Colonic mucosa (tissue), 4 donors: ENCODE measurements at regions not wholly inside any gene's neighbourhood (a gene's known extent, or its start where the extent isn't known, plus 50 kb on each side); places are given as distances from the start of the nearest gene placed in this dataset.
"Not testable (repeated sequence)": the region's sequence is repeated elsewhere in the genome, so short reads cannot be mapped to it uniquely, and the experiment has no call there.

Experiments used
- DNase-seq: peaks from one replicate; pipeline ENCODE4 v3.0.0-alpha.2; 2020
- H3K27ac ChIP-seq: fragments of 200-600 bp; one replicate; pipeline ENCODE4 v1.8.0; 2021
- H3K27me3 ChIP-seq: fragments of 200-600 bp; one replicate; pipeline ENCODE4 v1.8.0; 2021
- H3K36me3 ChIP-seq: fragments of 200-600 bp; one replicate; pipeline ENCODE4 v1.8.0; 2021
- H3K4me1 ChIP-seq: fragments of 200-600 bp; one replicate; pipeline ENCODE4 v1.8.0; 2021; ENCODE audit warnings: mild to moderate bottlenecking
- H3K4me3 ChIP-seq: fragments of 200-600 bp; one replicate; pipeline ENCODE4 v1.8.0; 2021
- H3K9ac ChIP-seq, 2 donors: one replicate each; pipeline ENCODE4 v1.7.0; 2013; ENCODE audit warnings: control low read depth in 2 of 2, low read depth in 2 of 2, low read length in 2 of 2
- H3K9me3 ChIP-seq: fragments of 200-600 bp; one replicate; pipeline ENCODE4 v1.8.0; 2021
- CTCF ChIP-seq: fragments of 200-600 bp; IDR thresholded peaks from one replicate; pipeline ENCODE4 v1.8.0; 2022; ENCODE audit warnings: antibody characterized with exemption, mild to moderate bottlenecking
- intact Hi-C: fragments of 100-400 bp; cut with DNase I; formaldehyde crosslinking; loops from one replicate; pipeline ENCODE4 v1.14.1; 2022
- donor health status: healthy.
- donor health status: DM: no; HTN: no; CAD: no.
- donor health status: DM: no; HTN: no; CAD: no.

GRCh38 chr11:39361557-39361956 lies 2097.9 kb downstream of the LRRC4C start:
- no peak overlapping the region for H3K4me3 ChIP-seq
- no peaks in the 10 kb centered on the region for H3K4me1 ChIP-seq
- no peak overlapping the region for H3K27ac ChIP-seq
- no peak for TF ChIP-seq CTCF
- H3K27me3 ChIP-seq = no peaks in the 10 kb centered on the region
- intact Hi-C loops = no loop called here
- no peak for DNase-seq
- no peaks in the 10 kb centered on the region for H3K9me3 ChIP-seq
- H3K36me3 ChIP-seq = no peaks in the 10 kb centered on the region
- no peak overlapping the region for H3K9ac ChIP-seq

GRCh38 chr11:39345834-39346442 lies 2113.5 kb downstream of the LRRC4C start:
- no peak overlapping the region for H3K4me3 ChIP-seq
- no peak overlapping the region for H3K9ac ChIP-seq
- no peaks in the 10 kb centered on the region for H3K27me3 ChIP-seq
- H3K27ac ChIP-seq = no peak overlapping the region
- no peak for TF ChIP-seq CTCF
- intact Hi-C loops = no loop called here
- H3K36me3 ChIP-seq = no peaks in the 10 kb centered on the region
- no peaks in the 10 kb centered on the region for H3K4me1 ChIP-seq
- H3K9me3 ChIP-seq = no peaks in the 10 kb centered on the region
- no peak for DNase-seq

GRCh38 chr11:39341461-39341860 lies 2118.0 kb downstream of the LRRC4C start:
- H3K36me3 ChIP-seq = no peaks in the 10 kb centered on the region
- intact Hi-C loops = no loop called here
- H3K27ac ChIP-seq = no peak overlapping the region
- H3K9ac ChIP-seq = no peak overlapping the region
- no peaks in the 10 kb centered on the region for H3K27me3 ChIP-seq
- no peaks in the 10 kb centered on the region for H3K9me3 ChIP-seq
- H3K4me3 ChIP-seq = no peak overlapping the region
- TF ChIP-seq CTCF = no peak
- no peaks in the 10 kb centered on the region for H3K4me1 ChIP-seq
- DNase-seq = no peak

- H3K27me3 ChIP-seq, H3K9ac ChIP-seq, DNase-seq, H3K9me3 ChIP-seq, H3K4me3 ChIP-seq, H3K4me1 ChIP-seq, intact Hi-C loops, H3K27ac ChIP-seq, H3K36me3 ChIP-seq: not testable (repeated sequence)
Observed at GRCh38 chr11:39333006-39333405, 2126.4 kb downstream of the LRRC4C start.

- Histone ChIP-seq H3K9ac (no peak overlapping the region), H3K27me3 (no peaks in the 10 kb centered on the region), H3K36me3 (no peaks in the 10 kb centered on the region), H3K4me3 (no peak overlapping the region), H3K4me1 (no peaks in the 10 kb centered on the region), H3K27ac (no peak overlapping the region), H3K9me3 (no peaks in the 10 kb centered on the region)
- intact Hi-C loops = no loop called here
- TF ChIP-seq CTCF = no peak
- DNase-seq = no peak
Observed at GRCh38 chr11:39327302-39327701, 2132.2 kb downstream of the LRRC4C start.

GRCh38 chr11:39311888-39312287 lies 2147.6 kb downstream of the LRRC4C start:
- intact Hi-C loops, H3K9ac ChIP-seq, H3K36me3 ChIP-seq, H3K27me3 ChIP-seq, H3K4me3 ChIP-seq, H3K9me3 ChIP-seq, H3K4me1 ChIP-seq, DNase-seq, H3K27ac ChIP-seq: not testable (repeated sequence)
